HepG2 (cell line): ENCODE measurements at regions not wholly inside any gene's neighbourhood (a gene's known extent, or its start where the extent isn't known, plus 50 kb on each side); places are given as distances from the start of the nearest gene placed in this dataset.

Source experiments
- ATAC-seq: fragments of 200-7000 bp; cut with Tn5 transposase; 3 replicates; pipeline ENCODE4 v1.9.1; 2020; ENCODE audit warnings: mild to moderate bottlenecking, moderate library complexity
- BruUV-seq: library from RNA; stranded (reverse); fragments of 400-500 nt; replicated peaks from 2 replicates; lab custom pipeline; 2021; lab: Mats Ljungman, UMichigan
- CTCF ChIA-PET: fragments of 300-600 bp; formaldehyde crosslinking; extraction: SDS; loops from one replicate; lab custom pipeline; 2021; ENCODE audit warnings: low total read pairs, inconsistent platforms, low intra/inter-chr PET ratio; lab: Yijun Ruan, JAX
- POLR2A ChIA-PET: fragments of 350-600 bp; sonication (Branson Sonifier 250); formaldehyde crosslinking; loops from one replicate; lab custom pipeline; 2020; ENCODE audit warnings: antibody characterized with exemption, inconsistent platforms; lab: Yijun Ruan, JAX
- DNase-seq: peaks from one replicate; pipeline ENCODE4 v3.0.0-alpha.2; 2015; ENCODE audit warnings: low spot score
- FAIRE-seq: peaks from 3 replicates; lab custom pipeline; 2011; peaks lifted over from hg19 to GRCh38; lab: Jason Lieb, UNC
- H2AFZ ChIP-seq: one replicate; pipeline ENCODE4 v1.6.1; 2011; ENCODE audit warnings: low read length, inconsistent platforms
- H3K27ac ChIP-seq: fragments of 300-600 bp; 3 replicates; pipeline ENCODE4 v1.8.0; 2011; ENCODE audit warnings: mixed run types, mild to moderate bottlenecking, mixed read lengths, low read length, inconsistent platforms; ENCODE audit not compliant: insufficient read depth; ENCODE audit errors: extremely low read length
- H3K27me3 ChIP-seq, 2 experiments: fragments of 200-600 bp in 1 of 2; 2 replicates in 1 of 2; 3 replicates in 1 of 2; pipeline versions ENCODE4 v1.6.0 to v1.8.0; 2011; ENCODE audit warnings: low read length in 2 of 2, mild to moderate bottlenecking in 2 of 2, moderate library complexity in 2 of 2, inconsistent platforms in 1 of 2; ENCODE audit not compliant: insufficient read depth in 2 of 2, control insufficient read depth in 1 of 2
- H3K36me3 ChIP-seq, 2 experiments: fragments of 200-600 bp in 1 of 2; replicated peaks in 1 of 2; 2 replicates in 1 of 2; 3 replicates in 1 of 2; pipeline versions ENCODE4 v1.5.1 to v1.8.0; 2011; ENCODE audit warnings: low read length in 2 of 2, inconsistent platforms in 1 of 2; ENCODE audit not compliant: insufficient read depth in 2 of 2, control insufficient read depth in 1 of 2
- H3K4me1 ChIP-seq: 2 replicates; pipeline ENCODE4 v1.5.1; 2012; ENCODE audit warnings: low read length, inconsistent platforms; ENCODE audit not compliant: insufficient read depth
- H3K4me2 ChIP-seq: 2 replicates; pipeline ENCODE4 v1.6.0; 2011; ENCODE audit warnings: low read depth, low read length, inconsistent platforms
- H3K4me3 ChIP-seq, 3 experiments: fragments of 200-600 bp in 1 of 3; sonication (generic), shearing (Covaris generic) in 1 of 3; replicated peaks in 1 of 3; 2 replicates each; pipeline ENCODE4 v1.5.1; 2011 to 2016; ENCODE audit warnings: low read length in 3 of 3, inconsistent platforms in 2 of 3, low read depth in 2 of 3, mild to moderate bottlenecking in 2 of 3, control low read depth in 1 of 3, mixed read lengths in 1 of 3; ENCODE audit not compliant: insufficient read depth in 1 of 3
- H3K79me2 ChIP-seq: one replicate; pipeline ENCODE4 v1.6.1; 2011; ENCODE audit warnings: low read length, inconsistent platforms; ENCODE audit not compliant: insufficient read depth
- H3K9ac ChIP-seq: 2 replicates; pipeline ENCODE4 v1.6.0; 2011; ENCODE audit warnings: mild to moderate bottlenecking, low read depth, low read length, inconsistent platforms; ENCODE audit not compliant: insufficient read depth
- H3K9me3 ChIP-seq: 2 replicates; pipeline ENCODE4 v1.5.1; 2012; ENCODE audit warnings: mild to moderate bottlenecking, low read length
- H4K20me1 ChIP-seq: 2 replicates; pipeline ENCODE4 v1.6.0; 2011; ENCODE audit warnings: inconsistent platforms, mild to moderate bottlenecking, low read length, moderate library complexity; ENCODE audit not compliant: insufficient read depth
- NFKB2 ChIP-seq: sonication (generic); formaldehyde crosslinking; IDR thresholded peaks from 2 replicates; pipeline ENCODE4 v1.4.0; 2020; ENCODE audit warnings: missing genetic modification reagents, borderline replicate concordance
- RERE ChIP-seq: IDR thresholded peaks from 2 replicates; pipeline ENCODE4 v1.6.1; 2016; ENCODE audit warnings: low read depth, missing genetic modification reagents, missing compliant biosample characterization
- SIX1 ChIP-seq: sonication (generic); formaldehyde crosslinking; IDR thresholded peaks from 2 replicates; pipeline ENCODE4 v1.4.0; 2020; ENCODE audit warnings: missing genetic modification reagents, borderline replicate concordance
- TIGD3 ChIP-seq: sonication (generic); formaldehyde crosslinking; IDR thresholded peaks from 2 replicates; pipeline ENCODE4 v1.5.1; 2020; ENCODE audit warnings: mild to moderate bottlenecking, missing genetic modification reagents, borderline replicate concordance
- ZSCAN30 ChIP-seq: sonication (generic); formaldehyde crosslinking; IDR thresholded peaks from 2 replicates; pipeline ENCODE4 v1.5.0; 2020; ENCODE audit warnings: mild to moderate bottlenecking, missing genetic modification reagents
- in situ Hi-C: cut with HindIII; loops from 2 replicates; pipeline ENCODE4 v1.10.0; 2017; ENCODE audit warnings: low pct_unique_long_range_greater_than_20kb; ENCODE audit not compliant: extremely low pct_ligation_motif_present
- intact Hi-C: fragments of 100-400 bp; cut with micrococcal nuclease; formaldehyde crosslinking; loops from one replicate; pipeline ENCODE4 v1.10.0; 2022; ENCODE audit not compliant: unreplicated experiment
- TF ChIP-seq, protein P1 (sequence below): sonication (generic); formaldehyde crosslinking; IDR thresholded peaks from 2 replicates; pipeline ENCODE4 v1.5.0; 2020; ENCODE audit warnings: mild to moderate bottlenecking, missing genetic modification reagents, borderline replicate concordance
- TF ChIP-seq, protein P2 (sequence below): IDR thresholded peaks from 2 replicates; pipeline ENCODE4 v1.6.1; 2016

DNA sequence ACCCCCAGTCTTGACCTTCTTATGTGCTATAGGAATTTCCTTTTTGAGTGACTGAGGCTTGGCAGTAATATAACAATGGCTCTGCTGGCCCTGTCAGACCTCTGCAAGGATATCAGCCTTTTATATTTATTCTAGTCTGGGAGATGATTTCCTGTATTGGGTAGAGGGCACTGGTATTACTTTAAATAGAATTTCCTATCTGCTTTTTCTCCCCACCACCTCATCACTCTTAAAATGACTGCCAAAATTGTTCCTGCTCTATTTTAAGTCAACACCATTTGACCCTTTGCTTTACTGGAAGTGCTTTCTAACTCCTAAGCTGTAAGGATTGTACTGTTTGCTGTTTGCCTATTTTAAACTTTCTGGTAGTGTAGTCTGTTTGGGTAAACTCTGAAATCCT lies 658.4 kb upstream of the FSHR start:
- CTCF ChIA-PET = no interaction called here
- no peak for FAIRE-seq
- Histone ChIP-seq H4K20me1 (no peaks in the 10 kb centered on the region), H3K9ac (no peak overlapping the region), H3K9me3 (no peaks in the 10 kb centered on the region), H3K4me3 (no peak overlapping the region), H3K27me3 (no peaks in the 10 kb centered on the region), H3K4me1 (no peaks in the 10 kb centered on the region), H2AFZ (no peak overlapping the region), H3K36me3 (no peaks in the 10 kb centered on the region), H3K4me2 (no peak overlapping the region), H3K79me2 (no peaks in the 10 kb centered on the region), H3K27ac (no peak overlapping the region)
- intact Hi-C loops (no loop called here), in situ Hi-C loops (no loop called here)
- no TSS peak for BruUV-seq
- no peak for TF ChIP-seq SIX1
- TF ChIP-seq, protein P1, sequence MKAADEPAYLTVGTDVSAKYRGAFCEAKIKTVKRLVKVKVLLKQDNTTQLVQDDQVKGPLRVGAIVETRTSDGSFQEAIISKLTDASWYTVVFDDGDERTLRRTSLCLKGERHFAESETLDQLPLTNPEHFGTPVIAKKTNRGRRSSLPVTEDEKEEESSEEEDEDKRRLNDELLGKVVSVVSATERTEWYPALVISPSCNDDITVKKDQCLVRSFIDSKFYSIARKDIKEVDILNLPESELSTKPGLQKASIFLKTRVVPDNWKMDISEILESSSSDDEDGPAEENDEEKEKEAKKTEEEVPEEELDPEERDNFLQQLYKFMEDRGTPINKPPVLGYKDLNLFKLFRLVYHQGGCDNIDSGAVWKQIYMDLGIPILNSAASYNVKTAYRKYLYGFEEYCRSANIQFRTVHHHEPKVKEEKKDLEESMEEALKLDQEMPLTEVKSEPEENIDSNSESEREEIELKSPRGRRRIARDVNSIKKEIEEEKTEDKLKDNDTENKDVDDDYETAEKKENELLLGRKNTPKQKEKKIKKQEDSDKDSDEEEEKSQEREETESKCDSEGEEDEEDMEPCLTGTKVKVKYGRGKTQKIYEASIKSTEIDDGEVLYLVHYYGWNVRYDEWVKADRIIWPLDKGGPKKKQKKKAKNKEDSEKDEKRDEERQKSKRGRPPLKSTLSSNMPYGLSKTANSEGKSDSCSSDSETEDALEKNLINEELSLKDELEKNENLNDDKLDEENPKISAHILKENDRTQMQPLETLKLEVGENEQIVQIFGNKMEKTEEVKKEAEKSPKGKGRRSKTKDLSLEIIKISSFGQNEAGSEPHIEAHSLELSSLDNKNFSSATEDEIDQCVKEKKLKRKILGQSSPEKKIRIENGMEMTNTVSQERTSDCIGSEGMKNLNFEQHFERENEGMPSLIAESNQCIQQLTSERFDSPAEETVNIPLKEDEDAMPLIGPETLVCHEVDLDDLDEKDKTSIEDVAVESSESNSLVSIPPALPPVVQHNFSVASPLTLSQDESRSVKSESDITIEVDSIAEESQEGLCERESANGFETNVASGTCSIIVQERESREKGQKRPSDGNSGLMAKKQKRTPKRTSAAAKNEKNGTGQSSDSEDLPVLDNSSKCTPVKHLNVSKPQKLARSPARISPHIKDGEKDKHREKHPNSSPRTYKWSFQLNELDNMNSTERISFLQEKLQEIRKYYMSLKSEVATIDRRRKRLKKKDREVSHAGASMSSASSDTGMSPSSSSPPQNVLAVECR (CRISPR knock-in tag) = no peak
- no peak for TF ChIP-seq TIGD3 (CRISPR knock-in tag)
- TF ChIP-seq, protein P2, sequence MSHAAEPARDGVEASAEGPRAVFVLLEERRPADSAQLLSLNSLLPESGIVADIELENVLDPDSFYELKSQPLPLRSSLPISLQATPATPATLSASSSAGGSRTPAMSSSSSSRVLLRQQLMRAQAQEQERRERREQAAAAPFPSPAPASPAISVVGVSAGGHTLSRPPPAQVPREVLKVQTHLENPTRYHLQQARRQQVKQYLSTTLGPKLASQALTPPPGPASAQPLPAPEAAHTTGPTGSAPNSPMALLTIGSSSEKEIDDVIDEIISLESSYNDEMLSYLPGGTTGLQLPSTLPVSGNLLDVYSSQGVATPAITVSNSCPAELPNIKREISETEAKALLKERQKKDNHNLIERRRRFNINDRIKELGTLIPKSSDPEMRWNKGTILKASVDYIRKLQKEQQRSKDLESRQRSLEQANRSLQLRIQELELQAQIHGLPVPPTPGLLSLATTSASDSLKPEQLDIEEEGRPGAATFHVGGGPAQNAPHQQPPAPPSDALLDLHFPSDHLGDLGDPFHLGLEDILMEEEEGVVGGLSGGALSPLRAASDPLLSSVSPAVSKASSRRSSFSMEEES (CRISPR knock-in tag) = no peak
- TF ChIP-seq ZSCAN30 (CRISPR knock-in tag) = no peak
- no peak for TF ChIP-seq NFKB2
- no peak for TF ChIP-seq RERE (CRISPR knock-in tag)
- ATAC-seq = no peak
- DNase-seq = no peak
- POLR2A ChIA-PET = no interaction called here
